HG03469 (cell line): ENCODE measurements at regions not wholly inside any gene's neighbourhood (a gene's known extent, or its start where the extent isn't known, plus 50 kb on each side); places are given as distances from the start of the nearest gene placed in this dataset.

Source experiments
- ATAC-seq: cut with Tn5 transposase; IDR thresholded peaks from one replicate; pipeline ENCODE4 v1.9.1; 2021; ENCODE audit warnings: mild to moderate bottlenecking, moderate library complexity, moderate number of reproducible peaks; ENCODE audit not compliant: unreplicated experiment

GRCh38 chr5:10077791-10078545 lies 171.7 kb downstream of the ATPSCKMT start:
- no peak for ATAC-seq

- ATAC-seq = no peak
Observed at GRCh38 chr5:10073441-10074104, 176.1 kb downstream of the ATPSCKMT start.

DNA sequence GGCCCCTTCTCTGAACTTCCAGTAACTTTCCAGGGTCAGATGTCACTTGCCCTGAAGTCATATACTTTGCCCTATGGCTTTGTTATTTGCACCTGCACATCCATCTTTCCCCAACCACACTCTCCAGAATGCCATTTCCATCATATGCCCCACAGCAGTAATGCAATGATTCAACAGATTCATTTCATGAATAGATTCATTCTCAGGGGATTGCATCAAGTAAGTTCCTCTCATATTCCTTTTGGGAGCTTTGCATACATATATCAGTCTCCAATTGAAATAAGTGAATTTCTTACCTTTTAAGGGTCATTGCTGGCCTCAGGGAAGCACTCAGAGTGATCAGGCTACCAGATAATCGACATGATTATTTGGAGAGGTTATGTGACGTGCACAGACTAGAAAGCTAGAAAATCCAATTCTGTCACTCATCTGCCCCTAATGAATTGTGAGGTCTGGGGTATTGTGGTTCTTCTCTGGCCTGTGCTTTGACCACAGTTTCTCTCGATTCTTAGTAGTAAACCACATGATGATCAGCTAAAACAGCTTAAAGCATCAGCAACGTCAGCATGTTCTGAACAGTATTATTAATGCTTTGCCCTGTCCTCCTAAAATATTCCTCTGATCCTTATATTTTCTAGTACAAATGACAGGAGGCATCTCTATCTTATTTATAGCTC lies 179.9 kb downstream of the ATPSCKMT start:
- ATAC-seq = no peak

- ATAC-seq = no peak
Observed at GRCh38 chr5:10065428-10066000, 184.2 kb downstream of the ATPSCKMT start.

- ATAC-seq = no peak
Observed at GRCh38 chr5:10064546-10065195, 185.0 kb downstream of the ATPSCKMT start.

GRCh38 chr5:10063997-10064396 lies 185.7 kb downstream of the ATPSCKMT start:
- ATAC-seq = no peak

GRCh38 chr5:10059980-10060379 lies 189.7 kb downstream of the ATPSCKMT start:
- no peak for ATAC-seq

DNA sequence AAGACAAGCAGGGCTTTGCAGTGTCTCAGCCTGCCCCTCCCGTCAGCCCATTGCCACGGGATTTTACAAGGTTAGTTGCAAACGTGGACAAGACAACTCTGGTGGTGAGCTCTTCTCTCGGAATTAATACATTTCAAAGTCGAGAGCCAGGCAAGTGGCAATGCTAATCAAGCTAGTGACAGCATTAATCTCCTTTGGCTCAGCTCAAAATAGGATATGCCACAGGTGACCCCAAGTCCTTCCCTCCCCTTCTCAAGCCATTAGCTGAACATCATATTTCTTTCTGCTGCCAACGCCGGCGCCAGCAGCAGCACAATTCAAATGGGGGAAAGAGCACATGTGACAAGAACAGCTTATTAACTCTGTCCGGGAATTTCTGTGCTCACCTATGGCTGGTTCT lies 190.1 kb downstream of the ATPSCKMT start:
- no peak for ATAC-seq

GRCh38 chr5:10057356-10057755 lies 192.3 kb downstream of the ATPSCKMT start:
- ATAC-seq = no peak

- ATAC-seq = no peak
Observed at GRCh38 chr5:10056228-10056760, 193.4 kb downstream of the ATPSCKMT start.

DNA sequence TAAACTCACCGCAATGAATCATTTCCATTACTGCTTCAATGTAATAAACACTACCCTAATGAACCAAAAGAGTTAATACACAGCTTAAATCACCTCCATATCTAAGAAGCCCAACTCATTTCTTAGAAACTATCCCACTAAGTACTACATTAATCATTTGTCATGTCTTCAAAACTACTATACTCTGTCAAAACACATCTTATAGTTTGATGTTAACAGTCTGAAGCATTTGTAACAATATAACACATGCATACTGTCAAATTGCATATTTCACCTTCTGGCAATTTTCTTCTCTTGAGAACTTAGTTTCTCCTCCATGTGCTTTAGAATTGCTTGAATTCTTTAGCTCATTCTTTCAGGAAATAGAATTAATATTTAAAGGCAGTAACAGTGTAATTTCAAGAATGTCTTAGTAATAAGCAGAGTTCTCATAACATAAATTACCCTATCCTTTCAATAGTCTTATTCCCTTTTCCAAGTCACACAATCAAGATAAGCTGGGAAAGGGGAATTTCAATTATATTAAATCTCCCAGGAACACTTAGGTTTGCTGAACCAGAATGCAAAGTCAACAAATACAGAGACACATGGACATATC lies 199.7 kb downstream of the ATPSCKMT start:
- ATAC-seq = no peak

DNA sequence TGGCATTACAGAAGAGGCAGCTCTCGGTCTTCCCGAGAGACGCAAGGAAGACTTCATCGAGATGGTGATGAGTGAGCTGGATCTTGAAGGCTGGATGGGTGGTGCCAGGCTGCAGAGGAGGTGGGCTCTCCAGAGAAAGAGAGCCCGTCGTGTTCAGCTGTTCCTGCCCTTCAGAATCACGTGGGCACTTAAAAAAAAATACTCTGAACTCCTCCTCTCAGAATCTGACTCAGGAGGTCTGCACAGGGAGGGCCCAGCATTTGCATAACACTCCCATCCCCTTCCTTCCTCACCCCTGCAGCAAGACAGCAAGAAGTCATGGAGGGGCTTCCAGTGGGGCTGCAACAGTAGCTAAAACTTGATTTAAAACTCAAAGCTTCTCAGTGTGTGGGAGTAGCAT lies 203.0 kb downstream of the ATPSCKMT start:
- ATAC-seq = no peak

DNA sequence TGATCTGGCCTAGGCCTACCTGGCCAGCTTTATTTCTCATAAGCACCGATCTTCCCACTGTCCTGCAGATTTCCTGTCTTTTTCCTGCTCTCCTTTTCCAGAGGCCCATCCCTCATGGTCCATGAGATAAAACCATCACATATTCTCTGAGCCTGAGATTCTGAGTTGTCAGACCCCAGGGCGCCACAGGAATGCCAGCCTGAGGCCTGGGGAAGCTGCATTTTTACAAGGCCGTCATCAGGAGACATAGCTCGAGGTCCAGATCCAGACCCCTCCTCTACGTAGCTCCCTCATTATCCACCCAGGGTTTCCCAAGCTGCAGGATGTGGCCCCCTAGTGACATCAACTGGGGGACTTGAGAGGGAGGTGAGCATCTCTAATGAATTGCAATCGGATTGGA lies 204.3 kb downstream of the ATPSCKMT start:
- ATAC-seq = no peak

DNA sequence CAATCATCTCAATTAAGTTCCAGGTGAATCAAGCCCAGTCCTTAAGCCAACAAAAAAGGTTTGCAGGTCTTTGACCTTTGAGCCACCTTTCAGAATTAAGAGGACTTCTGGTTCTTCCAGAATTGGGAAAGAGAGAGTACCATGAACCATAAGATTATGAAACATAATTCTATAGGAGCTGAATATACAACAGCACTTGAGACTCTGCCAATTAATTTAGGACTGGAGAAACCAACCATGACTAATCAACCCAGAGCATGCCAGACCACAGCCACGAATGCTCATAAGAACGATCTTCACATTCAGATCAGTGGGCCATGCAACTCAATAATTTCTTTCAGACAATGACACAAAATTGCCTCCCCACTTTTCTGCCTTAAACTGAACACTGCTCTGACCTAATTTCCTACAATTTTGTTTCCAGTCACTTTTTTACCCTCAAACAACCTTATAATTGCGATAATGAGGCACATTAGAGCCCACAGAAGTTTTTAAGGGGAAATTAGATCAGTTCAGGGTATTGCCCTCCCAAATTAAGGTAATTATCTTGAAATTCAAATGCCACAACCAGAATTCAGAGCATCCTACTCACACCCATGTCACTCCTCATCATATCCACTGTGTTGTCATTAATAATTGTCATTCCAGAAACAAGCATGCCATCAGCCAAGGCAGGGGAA lies 213.4 kb downstream of the ATPSCKMT start:
- no peak for ATAC-seq

- no peak for ATAC-seq
Observed at GRCh38 chr5:10034001-10034400, 215.7 kb downstream of the ATPSCKMT start.

DNA sequence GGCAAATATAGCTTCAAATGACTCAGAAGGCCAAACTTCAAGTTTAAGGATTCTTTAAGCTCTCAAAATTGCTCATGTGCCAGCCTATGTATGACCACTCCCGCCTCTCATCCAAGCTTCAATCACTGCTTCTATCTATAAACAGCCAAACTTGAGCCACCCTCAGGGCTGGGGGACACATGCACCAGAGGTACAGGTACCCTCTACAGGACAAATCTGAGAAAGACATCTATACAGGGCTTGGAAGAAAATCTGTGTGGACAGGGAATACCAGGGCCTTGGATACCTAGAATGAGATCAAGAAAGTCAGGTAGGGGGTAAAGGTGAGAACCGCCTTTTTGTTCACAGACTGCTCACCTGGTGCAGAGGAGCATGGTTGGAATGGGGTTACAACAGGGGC lies 217.9 kb downstream of the ATPSCKMT start:
- ATAC-seq = no peak

GRCh38 chr5:10030219-10030831 lies 219.4 kb downstream of the ATPSCKMT start:
- no peak for ATAC-seq

DNA sequence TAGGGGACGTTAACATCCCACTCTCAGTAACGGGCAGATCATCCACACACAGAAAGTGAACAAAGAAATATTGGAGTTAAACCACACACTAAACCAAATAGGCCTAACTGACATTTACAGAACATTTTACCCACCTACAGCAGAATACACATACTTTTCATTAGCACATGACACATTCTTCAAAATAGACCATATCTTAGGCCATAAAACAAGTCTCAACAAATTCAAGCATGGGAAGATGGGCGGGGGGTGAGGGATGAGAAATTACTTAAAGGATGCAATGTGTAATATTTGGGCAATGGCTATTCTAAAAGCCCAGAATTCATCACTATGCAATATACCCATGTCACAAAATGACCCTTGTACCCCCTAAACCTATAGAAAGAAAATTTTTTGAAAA lies 226.2 kb downstream of the ATPSCKMT start:
- ATAC-seq = no peak

GRCh38 chr5:10021248-10021647 lies 228.4 kb downstream of the ATPSCKMT start:
- ATAC-seq = no peak
